GM13976 (cell line): ENCODE measurements at regions not wholly inside any gene's neighbourhood (a gene's known extent, or its start where the extent isn't known, plus 50 kb on each side); places are given as distances from the start of the nearest gene placed in this dataset.

Experiments
- DNase-seq: peaks from one replicate; pipeline ENCODE4 v3.0.0; 2012; ENCODE audit warnings: low spot score
- in situ Hi-C: fragments of 300-500 bp; cut with MboI; formaldehyde crosslinking; loops from one replicate; pipeline ENCODE4 v1.12.0; 2022; ENCODE audit warnings: low sequenced_read_pairs, mixed read lengths, inconsistent platforms; ENCODE audit not compliant: unreplicated experiment
- TF ChIP-seq, protein P1 (sequence below): IDR thresholded peaks from 2 replicates; pipeline ENCODE4 v1.5.1; 2012; ENCODE audit warnings: borderline replicate concordance, mild to moderate bottlenecking; ENCODE audit not compliant: insufficient read depth; ENCODE audit errors: extremely low read depth, missing control alignments, control extremely low read depth

GRCh38 chr1:163422738-163423404 lies 101.1 kb downstream of the NUF2 start:
- TF ChIP-seq, protein P1, sequence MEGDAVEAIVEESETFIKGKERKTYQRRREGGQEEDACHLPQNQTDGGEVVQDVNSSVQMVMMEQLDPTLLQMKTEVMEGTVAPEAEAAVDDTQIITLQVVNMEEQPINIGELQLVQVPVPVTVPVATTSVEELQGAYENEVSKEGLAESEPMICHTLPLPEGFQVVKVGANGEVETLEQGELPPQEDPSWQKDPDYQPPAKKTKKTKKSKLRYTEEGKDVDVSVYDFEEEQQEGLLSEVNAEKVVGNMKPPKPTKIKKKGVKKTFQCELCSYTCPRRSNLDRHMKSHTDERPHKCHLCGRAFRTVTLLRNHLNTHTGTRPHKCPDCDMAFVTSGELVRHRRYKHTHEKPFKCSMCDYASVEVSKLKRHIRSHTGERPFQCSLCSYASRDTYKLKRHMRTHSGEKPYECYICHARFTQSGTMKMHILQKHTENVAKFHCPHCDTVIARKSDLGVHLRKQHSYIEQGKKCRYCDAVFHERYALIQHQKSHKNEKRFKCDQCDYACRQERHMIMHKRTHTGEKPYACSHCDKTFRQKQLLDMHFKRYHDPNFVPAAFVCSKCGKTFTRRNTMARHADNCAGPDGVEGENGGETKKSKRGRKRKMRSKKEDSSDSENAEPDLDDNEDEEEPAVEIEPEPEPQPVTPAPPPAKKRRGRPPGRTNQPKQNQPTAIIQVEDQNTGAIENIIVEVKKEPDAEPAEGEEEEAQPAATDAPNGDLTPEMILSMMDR = no peak
- DNase-seq = no peak
- in situ Hi-C loops = loop anchor here (25.0 kb wide), 2 partner anchors 1364 to 1639 kb away; no protein-coding TSS in a partner anchor

DNA sequence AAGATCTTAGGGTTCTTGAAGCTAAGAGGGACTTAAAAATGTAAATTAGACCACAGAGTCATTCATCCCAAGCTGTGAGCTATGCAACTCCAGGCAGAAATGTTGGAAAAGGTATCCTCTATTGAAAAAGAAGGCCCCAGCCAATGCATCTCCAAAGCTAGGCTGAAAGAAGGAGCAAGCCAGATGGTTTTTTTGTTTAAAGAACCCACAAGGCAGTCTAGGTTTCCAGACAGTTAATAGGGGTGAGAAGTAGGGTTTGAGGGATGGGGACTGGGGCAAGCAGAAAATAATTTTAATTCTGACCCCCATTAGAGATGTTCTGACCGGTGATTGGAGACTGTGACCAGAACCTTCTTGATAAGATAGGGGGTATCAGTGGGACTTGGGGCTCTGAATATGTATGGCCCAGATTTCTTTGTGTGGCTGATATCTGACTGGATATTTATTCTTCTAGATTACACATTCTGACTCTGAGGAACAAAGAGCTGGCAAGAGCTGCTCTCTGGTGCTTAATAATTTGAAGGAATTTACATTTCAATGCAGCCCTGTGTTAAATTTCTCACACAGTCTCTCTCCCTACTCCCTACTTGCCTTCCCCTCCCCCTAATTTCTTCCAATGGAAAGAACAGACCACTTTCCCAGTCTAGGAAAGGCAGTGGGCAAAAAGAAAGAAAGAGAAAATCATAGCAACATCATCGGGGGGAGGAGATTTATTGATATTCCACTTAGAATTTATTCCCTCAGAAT lies 104.9 kb downstream of the NUF2 start:
- in situ Hi-C loops = no loop called here
- no peak for DNase-seq
- TF ChIP-seq, protein P1 = no peak

DNA sequence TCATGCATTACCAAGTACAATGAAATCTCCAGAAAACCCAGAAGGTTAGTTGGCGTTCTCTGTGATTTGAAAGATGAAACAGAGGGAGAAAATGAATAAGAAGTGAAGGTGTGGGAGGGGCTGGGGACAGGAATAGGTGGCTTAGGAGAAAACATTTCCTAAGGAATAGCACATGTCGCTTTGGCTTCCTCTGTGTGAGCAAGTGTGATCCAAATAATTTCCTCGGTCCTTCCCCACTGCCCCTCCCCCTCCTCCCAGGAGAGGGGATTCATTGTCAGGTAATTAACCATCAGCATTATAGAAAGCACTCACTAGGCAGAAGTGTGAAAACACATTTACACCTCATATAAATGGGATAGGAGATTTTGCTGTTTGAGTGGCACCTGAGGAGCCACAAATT lies 105.5 kb downstream of the NUF2 start:
- DNase-seq = no peak
- TF ChIP-seq, protein P1 = no peak
- in situ Hi-C loops = no loop called here

- in situ Hi-C loops = no loop called here
- TF ChIP-seq, protein P1 = no peak
Observed at GRCh38 chr1:163436140-163436812, 114.5 kb downstream of the NUF2 start.

DNA sequence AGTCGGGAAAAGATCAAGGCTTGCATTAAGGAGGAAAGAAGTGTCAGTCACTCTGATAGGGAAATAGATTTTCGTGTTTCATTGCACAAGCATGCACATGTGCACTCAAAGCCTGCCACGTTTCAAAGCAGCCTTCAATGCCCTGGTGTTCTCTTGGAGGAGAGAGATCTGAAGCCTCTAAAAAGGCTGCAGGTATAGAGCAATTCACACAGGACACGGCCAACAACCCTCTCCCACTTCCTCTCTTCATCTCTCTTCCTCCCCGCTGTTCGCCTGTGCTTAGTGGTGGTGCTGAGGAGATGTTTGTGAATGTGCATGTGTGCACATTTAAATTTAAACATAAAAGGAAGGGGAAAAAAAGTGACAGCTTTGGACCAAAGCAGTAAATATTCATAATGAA lies 117.7 kb downstream of the NUF2 start:
- DNase-seq = no peak
- TF ChIP-seq, protein P1 = no peak
- in situ Hi-C loops = no loop called here

More at GRCh38 chr1:163436140-163436812, 114.5 kb downstream of the NUF2 start:
- no peak for DNase-seq

DNA sequence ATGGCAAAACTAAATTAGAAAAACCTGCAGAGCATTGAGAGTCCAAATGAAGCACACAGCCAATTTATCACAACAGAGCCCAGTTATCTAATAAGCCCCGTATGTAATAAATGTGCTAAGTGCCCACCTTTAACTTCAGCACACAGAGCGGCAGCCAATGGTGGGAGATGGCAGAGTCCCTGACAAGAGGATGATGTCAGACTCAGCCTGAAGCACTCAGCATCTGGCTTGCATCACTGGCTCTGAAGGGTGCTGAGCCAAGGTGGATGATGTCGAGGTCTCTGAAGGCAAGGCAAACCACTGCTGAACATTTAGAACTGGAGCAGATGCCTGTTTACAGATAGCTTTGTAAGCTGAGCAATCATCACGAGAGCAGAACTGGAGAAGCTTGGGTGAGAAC lies 118.3 kb downstream of the NUF2 start:
- in situ Hi-C loops = no loop called here
- TF ChIP-seq, protein P1 = no peak
- DNase-seq = no peak
